Testis (tissue), 2 donors: ENCODE measurements at regions not wholly inside any gene's neighbourhood (a gene's known extent, or its start where the extent isn't known, plus 50 kb on each side); places are given as distances from the start of the nearest gene placed in this dataset.

Experiments used
- CTCF ChIP-seq, 3 experiments: fragments of 450-650 bp in 2 of 3; fragments of 200-600 bp in 1 of 3; sonication (generic) in 1 of 3; IDR thresholded peaks; one replicate each; pipeline ENCODE4 v1.5.1; 2016 to 2019; ENCODE audit warnings: antibody characterized with exemption in 3 of 3, mild to moderate bottlenecking in 2 of 3, moderate library complexity in 1 of 3
- POLR2A ChIP-seq: fragments of 450-650 bp; IDR thresholded peaks from one replicate; pipeline ENCODE4 v1.6.1; 2017; ENCODE audit warnings: antibody characterized with exemption, mild to moderate bottlenecking, moderate library complexity

GRCh38 chr2:187098154-187098553 lies 249.2 kb upstream of the ZSWIM2 start:
- TF ChIP-seq CTCF (IDR thresholded peaks at IDR 0.05) (no peak), POLR2A (no peak)
